Loucy (cell line): ENCODE measurements at regions not wholly inside any gene's neighbourhood (a gene's known extent, or its start where the extent isn't known, plus 50 kb on each side); places are given as distances from the start of the nearest gene placed in this dataset.

Experiments used
- H2AFZ ChIP-seq: fragments of 200-600 bp; sonication (generic); 2 replicates; pipeline ENCODE4 v1.6.0; 2016; ENCODE audit warnings: antibody characterized with exemption, mild to moderate bottlenecking, low read length, moderate library complexity
- H3F3A ChIP-seq: fragments of 200-600 bp; 2 replicates; pipeline ENCODE4 v1.6.0; 2016; ENCODE audit warnings: antibody characterized with exemption, low read depth, mild to moderate bottlenecking
- H3K27me3 ChIP-seq: fragments of 200-600 bp; sonication (generic); 2 replicates; pipeline ENCODE4 v1.6.1; 2014; ENCODE audit warnings: low read length, mild to moderate bottlenecking; ENCODE audit not compliant: insufficient read depth, poor library complexity, severe bottlenecking
- H3K36me3 ChIP-seq: fragments of 200-600 bp; sonication (generic); 2 replicates; pipeline ENCODE4 v1.6.1; 2016; ENCODE audit warnings: low read length; ENCODE audit not compliant: insufficient read depth
- H3K4me1 ChIP-seq: fragments of 200-600 bp; sonication (generic); 2 replicates; pipeline ENCODE4 v1.5.1; 2014; ENCODE audit warnings: low read length, mild to moderate bottlenecking; ENCODE audit not compliant: insufficient read depth, poor library complexity, severe bottlenecking
- H3K4me2 ChIP-seq: fragments of 200-600 bp; sonication (generic); 2 replicates; pipeline ENCODE4 v1.6.0; 2014; ENCODE audit warnings: antibody characterized with exemption, low read length, low read depth, mild to moderate bottlenecking; ENCODE audit not compliant: poor library complexity, severe bottlenecking
- H3K4me3 ChIP-seq: fragments of 200-600 bp; sonication (generic); 2 replicates; pipeline ENCODE4 v1.5.1; 2014; ENCODE audit warnings: low read length, mild to moderate bottlenecking, mixed read lengths; ENCODE audit not compliant: poor library complexity, severe bottlenecking
- H3K79me2 ChIP-seq: fragments of 200-600 bp; sonication (generic); 2 replicates; pipeline ENCODE4 v1.6.1; 2014; ENCODE audit warnings: low read length; ENCODE audit not compliant: insufficient read depth
- H3K9ac ChIP-seq: fragments of 200-600 bp; sonication (generic); 2 replicates; pipeline ENCODE4 v1.6.0; 2014; ENCODE audit warnings: mild to moderate bottlenecking, low read depth, low read length, moderate library complexity; ENCODE audit not compliant: poor library complexity, severe bottlenecking
- H3K9me2 ChIP-seq: fragments of 200-600 bp; sonication (generic); replicated peaks from 2 replicates; pipeline ENCODE4 v1.6.1; 2016; ENCODE audit warnings: low read depth, low read length, mixed read lengths
- H3K9me3 ChIP-seq: fragments of 200-600 bp; sonication (generic); 2 replicates; pipeline ENCODE4 v1.6.1; 2014; ENCODE audit warnings: mild to moderate bottlenecking, antibody characterized with exemption, low read length, low read depth; ENCODE audit not compliant: insufficient read depth
- H4K20me1 ChIP-seq: fragments of 200-600 bp; sonication (generic); 2 replicates; pipeline ENCODE4 v1.6.0; 2014; ENCODE audit warnings: antibody characterized with exemption, low read length, mild to moderate bottlenecking; ENCODE audit not compliant: insufficient read depth, poor library complexity, severe bottlenecking
- EZH2phosphoT487 ChIP-seq: fragments of 200-600 bp; IDR thresholded peaks from 2 replicates; pipeline ENCODE4 v1.6.1; 2018; ENCODE audit warnings: antibody characterized with exemption, mild to moderate bottlenecking, moderate library complexity, borderline replicate concordance
- TF ChIP-seq, protein P1 (sequence below): fragments of 200-600 bp; sonication (generic); conservative IDR thresholded peaks from 2 replicates; pipeline ENCODE4 v1.5.1; 2014; ENCODE audit warnings: mild to moderate bottlenecking, antibody characterized with exemption, low read length

GRCh38 chr6:51335543-51335942 is 516.9 kb downstream of the TFAP2B start:
- H3K4me2 ChIP-seq = no peak overlapping the region

GRCh38 chr6:51336185-51336584 is 517.5 kb downstream of the TFAP2B start:
- Histone ChIP-seq H4K20me1 (no peaks in the 10 kb centered on the region), H2AFZ (no peak overlapping the region)

More at GRCh38 chr6:51335543-51335942, 516.9 kb downstream of the TFAP2B start:
- no peak for TF ChIP-seq EZH2phosphoT487
- Histone ChIP-seq H3K9ac (no peak overlapping the region), H3K79me2 (no peaks in the 10 kb centered on the region), H3F3A (no peaks in the 10 kb centered on the region), H4K20me1 (no peaks in the 10 kb centered on the region), H3K4me3 (no peak overlapping the region), H3K4me1 (no peaks in the 10 kb centered on the region), H3K9me2 (no peaks in the 10 kb centered on the region), H3K27me3 (no peaks in the 10 kb centered on the region), H3K9me3 (no peaks in the 10 kb centered on the region), H3K36me3 (no peaks in the 10 kb centered on the region), H2AFZ (no peak overlapping the region)

GRCh38 chr6:51337277-51337676 is 518.6 kb downstream of the TFAP2B start:
- TF ChIP-seq, protein P1, sequence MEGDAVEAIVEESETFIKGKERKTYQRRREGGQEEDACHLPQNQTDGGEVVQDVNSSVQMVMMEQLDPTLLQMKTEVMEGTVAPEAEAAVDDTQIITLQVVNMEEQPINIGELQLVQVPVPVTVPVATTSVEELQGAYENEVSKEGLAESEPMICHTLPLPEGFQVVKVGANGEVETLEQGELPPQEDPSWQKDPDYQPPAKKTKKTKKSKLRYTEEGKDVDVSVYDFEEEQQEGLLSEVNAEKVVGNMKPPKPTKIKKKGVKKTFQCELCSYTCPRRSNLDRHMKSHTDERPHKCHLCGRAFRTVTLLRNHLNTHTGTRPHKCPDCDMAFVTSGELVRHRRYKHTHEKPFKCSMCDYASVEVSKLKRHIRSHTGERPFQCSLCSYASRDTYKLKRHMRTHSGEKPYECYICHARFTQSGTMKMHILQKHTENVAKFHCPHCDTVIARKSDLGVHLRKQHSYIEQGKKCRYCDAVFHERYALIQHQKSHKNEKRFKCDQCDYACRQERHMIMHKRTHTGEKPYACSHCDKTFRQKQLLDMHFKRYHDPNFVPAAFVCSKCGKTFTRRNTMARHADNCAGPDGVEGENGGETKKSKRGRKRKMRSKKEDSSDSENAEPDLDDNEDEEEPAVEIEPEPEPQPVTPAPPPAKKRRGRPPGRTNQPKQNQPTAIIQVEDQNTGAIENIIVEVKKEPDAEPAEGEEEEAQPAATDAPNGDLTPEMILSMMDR = no peak
- no peak for TF ChIP-seq EZH2phosphoT487
- H3K9ac ChIP-seq = no peak overlapping the region
- H3K9me3 ChIP-seq = no peaks in the 10 kb centered on the region
- no peaks in the 10 kb centered on the region for H3K36me3 ChIP-seq
- H3F3A ChIP-seq = no peaks in the 10 kb centered on the region
- no peaks in the 10 kb centered on the region for H4K20me1 ChIP-seq
- no peak overlapping the region for H3K4me2 ChIP-seq
- H3K4me3 ChIP-seq = no peak overlapping the region
- H3K79me2 ChIP-seq = no peaks in the 10 kb centered on the region
- no peaks in the 10 kb centered on the region for H3K9me2 ChIP-seq
- H3K27me3 ChIP-seq = no peaks in the 10 kb centered on the region
- H2AFZ ChIP-seq = no peak overlapping the region
- H3K4me1 ChIP-seq = no peaks in the 10 kb centered on the region

More at GRCh38 chr6:51336185-51336584, 517.5 kb downstream of the TFAP2B start:
- no peaks in the 10 kb centered on the region for H3K36me3 ChIP-seq
- no peak for TF ChIP-seq EZH2phosphoT487
- H3K79me2 ChIP-seq = no peaks in the 10 kb centered on the region
- no peaks in the 10 kb centered on the region for H3F3A ChIP-seq
- H3K9me2 ChIP-seq = no peaks in the 10 kb centered on the region
- no peak overlapping the region for H3K9ac ChIP-seq
- H3K27me3 ChIP-seq = no peaks in the 10 kb centered on the region
- no peaks in the 10 kb centered on the region for H3K9me3 ChIP-seq
- no peaks in the 10 kb centered on the region for H3K4me1 ChIP-seq
- no peak overlapping the region for H3K4me2 ChIP-seq
- no peak overlapping the region for H3K4me3 ChIP-seq

- Histone ChIP-seq H3K9me3 (no peaks in the 10 kb centered on the region), H3K4me2 (no peak overlapping the region), H3K79me2 (no peaks in the 10 kb centered on the region), H3F3A (no peaks in the 10 kb centered on the region), H2AFZ (no peak overlapping the region), H3K9ac (no peak overlapping the region), H3K4me1 (no peaks in the 10 kb centered on the region), H3K9me2 (no peaks in the 10 kb centered on the region), H4K20me1 (no peaks in the 10 kb centered on the region), H3K27me3 (no peaks in the 10 kb centered on the region), H3K36me3 (no peaks in the 10 kb centered on the region), H3K4me3 (no peak overlapping the region)
- no peak for TF ChIP-seq EZH2phosphoT487
- TF ChIP-seq, protein P1 = no peak
Measured at GRCh38 chr6:51339108-51339507, 520.4 kb downstream of the TFAP2B start.
